IMR-90 (cell line): ENCODE measurements at regions not wholly inside any gene's neighbourhood (a gene's known extent, or its start where the extent isn't known, plus 50 kb on each side); places are given as distances from the start of the nearest gene placed in this dataset.

Experiments used
- BHLHE40 ChIP-seq: fragments of 150-350 bp; IDR thresholded peaks from 2 replicates; pipeline ENCODE4 v1.6.1; 2016; ENCODE audit warnings: mild to moderate bottlenecking, low read depth, low read length
- CEBPB ChIP-seq: IDR thresholded peaks from 2 replicates; pipeline ENCODE4 v1.6.1; 2012; ENCODE audit warnings: low read depth, low read length, improper control_type of control experiment
- CHD1 ChIP-seq: IDR thresholded peaks from 2 replicates; pipeline ENCODE4 v1.6.1; 2012; ENCODE audit warnings: low read depth, low read length, improper control_type of control experiment
- CTCF ChIP-seq: conservative IDR thresholded peaks from 2 replicates; pipeline ENCODE4 v1.5.1; 2012; ENCODE audit warnings: mild to moderate bottlenecking, low read depth, low read length, improper control_type of control experiment
- ELK1 ChIP-seq: fragments of 150-350 bp; IDR thresholded peaks from 2 replicates; pipeline ENCODE4 v1.6.1; 2016; ENCODE audit warnings: low read depth, mild to moderate bottlenecking, low read length, moderate library complexity, borderline replicate concordance
- FOS ChIP-seq: fragments of 150-350 bp; IDR thresholded peaks from 2 replicates; pipeline ENCODE4 v1.6.1; 2016; ENCODE audit warnings: low read depth, low read length
- MAFK ChIP-seq: IDR thresholded peaks from 2 replicates; pipeline ENCODE4 v1.6.1; 2012; ENCODE audit warnings: low read depth, low read length, improper control_type of control experiment
- MAZ ChIP-seq: IDR thresholded peaks from 2 replicates; pipeline ENCODE4 v1.6.1; 2012; ENCODE audit warnings: low read depth, mild to moderate bottlenecking, low read length, improper control_type of control experiment, moderate library complexity, borderline replicate concordance
- MXI1 ChIP-seq: IDR thresholded peaks from 2 replicates; pipeline ENCODE4 v1.6.1; 2012; ENCODE audit warnings: low read depth, mild to moderate bottlenecking, low read length, moderate library complexity, borderline replicate concordance
- POLR2A ChIP-seq: IDR thresholded peaks from 2 replicates; pipeline ENCODE4 v1.6.1; 2012; ENCODE audit warnings: mild to moderate bottlenecking, low read depth, low read length
- RAD21 ChIP-seq: IDR thresholded peaks from 2 replicates; pipeline ENCODE4 v1.6.1; 2012; ENCODE audit warnings: low read length, improper control_type of control experiment
- RFX5 ChIP-seq: IDR thresholded peaks from 2 replicates; pipeline ENCODE4 v1.8.0; 2012; ENCODE audit warnings: low read depth, mild to moderate bottlenecking, low read length, moderate library complexity
- SMC3 ChIP-seq: fragments of 150-350 bp; IDR thresholded peaks from 2 replicates; pipeline ENCODE4 v1.6.1; 2016; ENCODE audit warnings: low read depth, mild to moderate bottlenecking, antibody characterized with exemption, low read length, moderate library complexity

- TF ChIP-seq ELK1 (no peak), POLR2A (no peak), MAZ (no peak), CTCF (no peak), CEBPB (no peak), FOS (no peak), SMC3 (no peak), MAFK (no peak), MXI1 (no peak), BHLHE40 (no peak), RAD21 (no peak), RFX5 (no peak), CHD1 (no peak)
These were observed 120.6 kb upstream of the FBXO11 start for GRCh38 chr2:48026865-48027264.
